ENCODE measurements at regions not wholly inside any gene's neighbourhood (a gene's known extent, or its start where the extent isn't known, plus 50 kb on each side); places are given as distances from the start of the nearest gene placed in this dataset.
"Not testable (repeated sequence)": the region's sequence is repeated elsewhere in the genome, so short reads cannot be mapped to it uniquely, and the experiment has no call there.

- no peak for DNase-seq
Measured at GRCh38 chr4:151564321-151564720, 155.3 kb downstream of the FHIP1A start.

- DNase-seq: no peak
Measured at GRCh38 chr4:151565583-151565982, 156.6 kb downstream of the FHIP1A start.

- no peak for DNase-seq
Measured at GRCh38 chr4:151566053-151566452, 157.1 kb downstream of the FHIP1A start.

- DNase-seq: no peak
Measured at GRCh38 chr4:151567056-151567455, 158.1 kb downstream of the FHIP1A start.

GRCh38 chr4:151568966-151569365, 160.0 kb downstream of the FHIP1A start:
- no peak for DNase-seq

- no peak for DNase-seq
Measured at GRCh38 chr4:151569650-151570049, 160.7 kb downstream of the FHIP1A start.

GRCh38 chr4:151573474-151573873, 164.5 kb downstream of the FHIP1A start:
- DNase-seq: no peak

- DNase-seq: no peak
Measured at GRCh38 chr4:151573945-151574344, 165.0 kb downstream of the FHIP1A start.

GRCh38 chr4:151574968-151575367, 166.0 kb downstream of the FHIP1A start:
- DNase-seq: no peak

GRCh38 chr4:151575646-151576045, 166.7 kb downstream of the FHIP1A start:
- DNase-seq: no peak

- DNase-seq: no peak
Measured at GRCh38 chr4:151576627-151577026, 167.7 kb downstream of the FHIP1A start.

GRCh38 chr4:151581570-151581969, 172.6 kb downstream of the FHIP1A start:
- DNase-seq: no peak

GRCh38 chr4:151582098-151582497, 173.1 kb downstream of the FHIP1A start:
- DNase-seq: no peak

- DNase-seq: no peak
Measured at GRCh38 chr4:151583157-151583914, 174.4 kb downstream of the FHIP1A start.

GRCh38 chr4:151584101-151584500, 175.1 kb downstream of the FHIP1A start:
- no peak for DNase-seq

GRCh38 chr4:151595629-151596028, 165.2 kb downstream of the GATB start:
- DNase-seq: not testable (repeated sequence)

- DNase-seq: not testable (repeated sequence)
Measured at GRCh38 chr4:151597691-151598090, 163.1 kb downstream of the GATB start.

- no peak for DNase-seq
Measured at GRCh38 chr4:151599863-151600262, 160.9 kb downstream of the GATB start.

GRCh38 chr4:151600432-151600831, 160.4 kb downstream of the GATB start:
- DNase-seq: no peak

GRCh38 chr4:151603377-151603776, 157.4 kb downstream of the GATB start:
- DNase-seq: no peak

GRCh38 chr4:151604238-151604637, 156.6 kb downstream of the GATB start:
- DNase-seq: no peak

- no peak for DNase-seq
Measured at GRCh38 chr4:151605215-151605614, 155.6 kb downstream of the GATB start.

GRCh38 chr4:151606061-151606460, 154.7 kb downstream of the GATB start:
- no peak for DNase-seq

- DNase-seq: no peak
Measured at GRCh38 chr4:151610229-151610628, 150.6 kb downstream of the GATB start.

- DNase-seq: no peak
Measured at GRCh38 chr4:151611960-151612359, 148.8 kb downstream of the GATB start.
